Stimulated activated CD4-positive, alpha-beta T cell treated with anti-CD3 and anti-CD28 coated beads, Interleukin-15, amount 100 ng/mL, for 24 hours (primary cell): ENCODE measurements at regions not wholly inside any gene's neighbourhood (a gene's known extent, or its start where the extent isn't known, plus 50 kb on each side); places are given as distances from the start of the nearest gene placed in this dataset.
A peak's percentile ranks its signal among the peaks of the same experiment; 100 is the strongest.
"Not testable (repeated sequence)": the region's sequence is repeated elsewhere in the genome, so short reads cannot be mapped to it uniquely, and the experiment has no call there.

Experiments
- DNase-seq: peaks from one replicate; pipeline ENCODE4 v3.0.0-alpha.2; 2020

- DNase-seq, result no peak
Measured at GRCh38 chr2:12484536-12485115, 232.1 kb upstream of the TRIB2 start.

DNA sequence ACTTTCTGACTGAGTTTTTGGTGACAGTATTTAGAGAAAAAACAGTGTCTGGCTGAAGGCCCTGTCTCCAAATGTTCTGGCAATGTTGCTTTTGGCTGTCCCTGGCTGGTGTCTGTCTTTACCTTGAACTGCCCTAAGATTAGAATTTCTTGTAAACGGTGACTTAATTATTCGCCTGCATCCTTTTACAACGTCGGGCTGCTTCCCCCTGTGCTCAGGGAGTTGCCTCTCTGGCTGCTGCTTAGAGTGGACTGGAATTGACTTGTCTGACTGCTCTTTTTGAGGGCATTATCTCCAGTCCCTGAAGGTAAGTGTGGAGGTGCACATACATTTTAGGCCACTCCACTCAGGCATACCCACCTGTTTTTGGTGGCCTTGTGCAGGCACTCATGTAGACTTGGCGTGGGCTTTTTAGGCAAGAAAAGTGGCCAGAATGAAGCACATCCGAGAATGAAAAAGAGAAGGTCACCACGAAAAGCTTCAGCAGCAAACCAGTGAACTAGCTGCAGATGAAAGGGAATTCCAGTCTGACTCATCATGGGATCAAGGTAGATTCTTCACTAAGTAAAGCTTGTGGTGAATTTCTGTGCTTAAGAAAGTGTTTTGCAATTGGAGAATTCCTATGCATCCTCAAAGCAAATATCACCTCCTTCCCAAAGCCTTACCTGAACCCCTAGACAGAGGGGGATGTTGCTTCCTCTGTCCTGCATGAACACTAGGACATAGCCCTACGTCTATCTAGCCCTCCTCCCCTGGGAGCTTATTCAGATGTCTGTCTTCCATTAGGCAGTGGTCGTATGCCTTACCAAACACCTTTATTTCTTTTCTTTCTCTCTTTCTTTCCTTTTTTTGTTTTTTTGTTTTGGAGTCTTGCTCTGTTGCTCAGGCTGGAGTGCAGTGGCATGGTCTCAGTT is 230.3 kb upstream of the TRIB2 start:
- DNase-seq, result no peak

DNA sequence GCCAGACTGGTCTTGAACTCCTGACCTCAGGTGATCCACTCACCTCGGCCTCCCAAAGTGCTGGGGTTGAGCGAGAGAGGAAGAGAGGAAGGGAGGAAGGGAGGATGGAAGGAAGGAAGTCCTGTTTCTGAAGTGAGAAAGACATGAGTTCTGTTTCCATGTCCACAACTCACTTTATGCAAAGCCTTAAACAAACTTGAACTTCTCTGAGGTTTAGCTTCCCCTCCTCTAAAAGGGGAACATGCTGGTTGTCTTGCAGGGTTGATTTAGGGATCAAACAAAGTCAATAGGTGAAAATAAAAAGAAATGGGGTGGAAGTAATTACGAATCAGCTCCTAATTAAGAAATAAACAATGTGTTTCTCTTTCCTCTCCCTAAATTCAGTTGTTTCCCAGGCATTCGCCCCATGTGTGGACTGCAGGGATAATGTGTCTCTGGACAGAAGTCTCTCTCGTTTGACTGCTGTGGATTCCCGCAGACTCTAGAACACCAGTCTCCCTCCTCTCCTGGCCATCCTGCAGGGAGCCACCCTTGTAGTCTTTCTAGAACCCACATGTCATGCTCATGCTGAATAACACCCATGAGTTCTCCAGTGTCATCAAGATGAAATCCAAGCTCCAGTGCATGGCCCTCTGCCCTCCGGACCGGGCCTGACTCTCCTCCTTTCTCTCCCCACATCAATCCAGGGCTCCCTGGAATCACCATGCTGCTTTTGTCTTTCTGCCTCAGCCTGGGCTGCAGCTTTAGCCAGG is 229.3 kb upstream of the TRIB2 start:
- DNase-seq, result no peak

- DNase-seq, result peak; percentile 58
Measured at GRCh38 chr2:12488352-12489318, 228.1 kb upstream of the TRIB2 start.

GRCh38 chr2:12490641-12491040 is 226.1 kb upstream of the TRIB2 start:
- DNase-seq, result no peak

DNA sequence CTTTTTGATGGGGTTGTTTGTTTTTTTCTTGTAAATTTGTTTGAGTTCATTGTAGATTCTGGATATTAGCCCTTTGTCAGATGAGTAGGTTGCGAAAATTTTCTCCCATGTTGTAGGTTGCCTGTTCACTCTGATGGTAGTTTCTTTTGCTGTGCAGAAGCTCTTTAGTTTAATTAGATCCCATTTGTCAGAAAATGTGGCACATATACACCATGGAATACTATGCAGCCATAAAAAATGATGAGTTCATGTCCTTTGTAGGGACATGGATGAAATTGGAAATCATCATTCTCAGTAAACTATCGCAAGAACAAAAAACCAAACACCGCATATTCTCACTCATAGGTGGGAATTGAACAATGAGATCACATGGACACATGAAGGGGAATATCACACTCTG is 224.4 kb upstream of the TRIB2 start:
- DNase-seq, result not testable (repeated sequence)

- peak; percentile 67 for DNase-seq
Measured at GRCh38 chr2:12493031-12493513, 223.7 kb upstream of the TRIB2 start.

GRCh38 chr2:12495247-12495868 is 221.4 kb upstream of the TRIB2 start:
- DNase-seq, result no peak

GRCh38 chr2:12498286-12498685 is 218.4 kb upstream of the TRIB2 start:
- DNase-seq, result no peak

DNA sequence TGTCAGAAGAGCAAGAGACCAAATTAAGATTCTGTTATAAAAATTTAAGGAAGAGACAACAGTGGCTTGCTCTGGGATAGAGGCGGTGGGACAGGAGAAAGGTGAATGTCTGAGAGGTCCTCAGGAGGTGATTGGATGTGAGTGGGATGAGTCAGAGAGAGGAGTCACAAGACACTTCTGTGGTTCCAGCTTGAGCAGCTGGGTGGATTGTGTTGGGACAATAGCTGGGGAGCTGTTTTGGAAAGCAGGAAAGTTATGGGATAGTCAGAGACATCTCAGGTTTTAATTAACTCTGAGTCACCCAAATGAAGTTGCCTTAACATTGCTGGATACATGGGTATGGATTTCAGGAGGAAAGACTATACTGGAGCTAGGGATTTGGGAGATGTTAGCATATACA is 218.0 kb upstream of the TRIB2 start:
- no peak for DNase-seq

DNA sequence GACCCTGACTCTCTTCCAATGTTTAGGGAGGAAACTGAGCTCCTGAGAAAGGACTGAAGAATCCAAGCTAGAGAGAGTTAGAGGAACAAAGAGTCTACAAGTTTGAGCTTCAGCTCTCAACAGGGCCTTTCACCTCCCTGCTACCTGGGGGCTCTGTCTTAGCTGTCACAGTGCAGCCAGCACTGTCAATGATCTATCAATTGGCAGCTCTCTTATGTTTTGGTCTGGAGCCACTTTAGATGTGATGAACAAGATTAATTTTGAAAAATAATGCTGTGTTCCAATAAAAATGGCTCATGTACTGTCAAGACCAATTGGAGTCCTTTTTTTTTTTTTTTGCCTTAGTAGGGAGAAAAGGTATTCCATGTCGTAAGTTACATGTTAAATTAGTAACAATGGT is 215.8 kb upstream of the TRIB2 start:
- no peak for DNase-seq

GRCh38 chr2:12501469-12502158 is 215.1 kb upstream of the TRIB2 start:
- peak; percentile 83 for DNase-seq

- peak; percentile 65 for DNase-seq
Measured at GRCh38 chr2:12502759-12503158, 214.0 kb upstream of the TRIB2 start.

GRCh38 chr2:12504443-12504842 is 212.3 kb upstream of the TRIB2 start:
- peak; percentile 63 for DNase-seq

GRCh38 chr2:12506846-12507245 is 209.9 kb upstream of the TRIB2 start:
- no peak for DNase-seq

GRCh38 chr2:12507295-12507694 is 209.4 kb upstream of the TRIB2 start:
- DNase-seq, result peak; percentile 86

- DNase-seq, result no peak
Measured at GRCh38 chr2:12510070-12510469, 206.7 kb upstream of the TRIB2 start.

- no peak for DNase-seq
Measured at GRCh38 chr2:12513339-12513738, 203.4 kb upstream of the TRIB2 start.

GRCh38 chr2:12514168-12514567 is 202.6 kb upstream of the TRIB2 start:
- no peak for DNase-seq

- DNase-seq, result peak; percentile 34
Measured at GRCh38 chr2:12514631-12515437, 201.9 kb upstream of the TRIB2 start.
